ENCODE measurements at regions not wholly inside any gene's neighbourhood (a gene's known extent, or its start where the extent isn't known, plus 50 kb on each side); places are given as distances from the start of the nearest gene placed in this dataset.

DNA sequence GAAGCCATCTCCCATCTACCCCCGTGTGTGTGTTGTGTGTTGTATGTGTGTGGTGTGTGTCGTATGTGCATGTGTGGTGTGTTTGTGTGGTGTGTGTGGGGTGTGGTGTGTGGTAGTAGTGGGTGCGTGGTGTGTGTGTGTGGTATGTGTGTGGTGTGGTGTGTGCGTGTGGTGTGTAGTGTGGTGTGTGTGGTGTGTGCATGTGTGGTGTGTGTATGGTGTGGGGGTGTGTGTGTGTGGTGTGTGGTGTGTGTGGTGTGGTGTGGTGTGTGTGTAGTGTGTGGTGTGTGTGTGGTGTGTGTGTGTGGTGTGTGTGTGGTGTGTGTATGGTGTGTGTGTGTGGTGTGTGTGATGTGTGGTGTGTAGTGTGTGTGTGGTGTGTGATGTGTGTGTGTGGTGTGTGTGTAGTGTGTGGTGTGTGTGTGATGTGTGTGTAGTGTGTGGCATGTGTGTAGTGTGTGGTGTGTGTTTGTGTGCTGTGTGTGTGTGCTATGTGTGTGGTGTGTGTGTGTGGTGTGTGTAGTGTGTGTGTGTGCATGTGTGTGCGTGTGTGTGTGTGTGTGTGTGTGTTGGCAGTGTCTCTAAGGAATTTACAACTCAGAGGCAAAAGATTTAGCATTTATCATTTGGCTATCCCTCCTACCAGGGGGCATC is 156.3 kb upstream of the TMEM108 start:
- H3K36me3 Mint-ChIP-seq, result no peaks in the 10 kb centered on the region
- POLR2A ChIA-PET, result no interaction called here

DNA sequence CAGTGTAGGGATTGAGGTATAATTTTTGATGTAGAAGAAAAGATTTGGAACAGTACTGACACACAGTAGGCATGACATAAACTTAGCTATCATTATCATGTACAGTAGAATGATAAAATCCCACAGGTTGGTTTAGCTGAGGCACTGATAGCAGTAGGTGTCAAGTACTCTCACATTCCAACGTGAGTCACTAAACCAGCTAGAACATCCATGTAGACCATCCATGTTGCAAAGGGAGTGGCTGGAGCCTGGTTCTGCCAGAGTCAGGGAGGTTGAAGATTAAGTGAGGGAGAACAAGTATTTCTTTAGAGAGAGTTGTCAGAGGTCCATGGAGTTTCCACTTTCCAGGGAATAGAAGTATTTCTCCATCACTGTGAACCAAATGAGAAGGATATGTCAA is 157.2 kb upstream of the TMEM108 start:
- H3K36me3 Mint-ChIP-seq, result peaks cover 0 to 2% (median 0%) of the 10 kb centered on the region in 3 donors
- no peaks in the 10 kb centered on the region for H3K9me3 ChIP-seq (ENCODE audit: low read length)

More for the DNA sequence above, 156.3 kb upstream of the TMEM108 start:
- no peak overlapping the region for H3K27ac Mint-ChIP-seq
- no peak overlapping the region for H3K4me3 Mint-ChIP-seq
- peaks cover 4% of the 10 kb centered on the region in 2 donors for H3K27me3 Mint-ChIP-seq
- CTCF ChIA-PET, result no interaction called here
- Histone ChIP-seq H3K27me3 (ENCODE audit: insufficient read depth, low read length, poor library complexity, severe bottlenecking) (no peaks in the 10 kb centered on the region), H3K9me3 (ENCODE audit: low read length) (no peaks in the 10 kb centered on the region), H3K27ac (ENCODE audit: low read depth, low read length) (no peak overlapping the region), H3K36me3 (ENCODE audit: insufficient read depth, low read length) (no peaks in the 10 kb centered on the region), H3K4me1 (ENCODE audit: insufficient read depth, low read length) (no peaks in the 10 kb centered on the region), H3K4me3 (ENCODE audit: low read length) (no peak overlapping the region)
- no peaks in the 10 kb centered on the region for H3K4me1 Mint-ChIP-seq
- peaks cover 0 to 3% (median 0%) of the 10 kb centered on the region in 5 donors for H3K9me3 Mint-ChIP-seq
- no peak for DNase-seq

DNA sequence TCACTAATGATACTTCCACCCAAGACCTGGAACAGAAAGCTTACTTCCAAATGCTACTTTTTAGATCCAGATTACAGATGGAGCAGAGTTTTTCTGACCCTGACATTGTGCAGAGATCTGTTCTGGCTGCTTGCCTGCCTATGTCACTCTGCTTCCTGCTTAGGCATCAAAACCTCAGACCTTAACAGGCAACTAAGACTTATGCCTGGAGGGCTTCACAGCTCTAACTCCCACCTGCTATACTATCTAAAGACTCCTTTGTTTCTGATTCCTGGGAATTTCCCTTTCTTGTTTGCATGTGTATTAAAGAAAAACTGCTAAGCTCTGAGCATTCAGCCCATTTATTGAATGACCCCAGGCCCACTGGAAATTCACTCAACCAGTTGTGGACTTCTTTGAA is 157.4 kb upstream of the NPHP3 start:
- Mint-ChIP-seq H3K36me3 (peaks cover 0 to 2% (median 0%) of the 10 kb centered on the region in 3 donors), H3K9me3 (peaks cover 0 to 3% (median 0%) of the 10 kb centered on the region in 5 donors), H3K4me3 (no peak overlapping the region), H3K27me3 (peaks cover 2 to 4% of the 10 kb centered on the region in 2 donors), H3K27ac (no peak overlapping the region), H3K4me1 (no peaks in the 10 kb centered on the region)
- Histone ChIP-seq H3K27ac (ENCODE audit: low read depth, low read length) (no peak overlapping the region), H3K27me3 (ENCODE audit: insufficient read depth, low read length, poor library complexity, severe bottlenecking) (no peaks in the 10 kb centered on the region), H3K36me3 (ENCODE audit: insufficient read depth, low read length) (no peaks in the 10 kb centered on the region), H3K4me3 (ENCODE audit: low read length) (no peak overlapping the region), H3K9me3 (ENCODE audit: low read length) (no peaks in the 10 kb centered on the region), H3K4me1 (ENCODE audit: insufficient read depth, low read length) (no peaks in the 10 kb centered on the region)
- ChIA-PET CTCF (no interaction called here), POLR2A (no interaction called here)
- DNase-seq, result no peak

More for the DNA sequence above, 157.2 kb upstream of the TMEM108 start:
- ChIA-PET CTCF (no interaction called here), POLR2A (no interaction called here)
- Histone ChIP-seq H3K36me3 (ENCODE audit: insufficient read depth, low read length) (no peaks in the 10 kb centered on the region), H3K27ac (ENCODE audit: low read depth, low read length) (no peak overlapping the region), H3K4me3 (ENCODE audit: low read length) (no peak overlapping the region), H3K27me3 (ENCODE audit: insufficient read depth, low read length, poor library complexity, severe bottlenecking) (no peaks in the 10 kb centered on the region), H3K4me1 (ENCODE audit: insufficient read depth, low read length) (no peaks in the 10 kb centered on the region)
- H3K9me3 Mint-ChIP-seq, result peaks cover 0 to 3% (median 0%) of the 10 kb centered on the region in 5 donors
- H3K4me1 Mint-ChIP-seq, result no peaks in the 10 kb centered on the region
- peaks cover 2 to 4% of the 10 kb centered on the region in 2 donors for H3K27me3 Mint-ChIP-seq
- no peak overlapping the region for H3K4me3 Mint-ChIP-seq
- DNase-seq, result no peak
- H3K27ac Mint-ChIP-seq, result no peak overlapping the region

DNA sequence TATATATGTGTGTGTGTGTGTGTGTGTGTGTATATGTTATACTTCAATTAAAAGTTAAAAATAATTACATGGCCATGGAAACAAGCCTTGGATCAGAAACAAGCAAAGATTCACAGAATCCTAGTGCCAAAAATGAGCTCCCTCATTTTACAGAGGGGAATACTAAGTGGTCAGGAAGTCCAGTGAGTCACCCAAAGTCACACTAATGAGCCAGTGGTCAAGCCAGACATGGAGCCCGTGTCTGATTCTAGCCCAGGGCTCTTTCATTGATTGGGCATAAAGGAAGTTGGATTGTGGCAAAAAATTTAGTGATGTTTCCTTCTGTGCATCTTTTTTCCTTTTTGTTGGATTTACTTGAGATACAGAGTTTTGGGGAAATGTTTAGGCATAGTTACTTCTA is 152.5 kb upstream of the NPHP3 start:
- ChIA-PET CTCF (no interaction called here), POLR2A (no interaction called here)
- Histone ChIP-seq H3K4me3 (ENCODE audit: low read length) (no peak overlapping the region), H3K27ac (ENCODE audit: low read depth, low read length) (no peak overlapping the region), H3K9me3 (ENCODE audit: low read length) (no peaks in the 10 kb centered on the region), H3K36me3 (ENCODE audit: insufficient read depth, low read length) (no peaks in the 10 kb centered on the region), H3K27me3 (ENCODE audit: insufficient read depth, low read length, poor library complexity, severe bottlenecking) (no peaks in the 10 kb centered on the region), H3K4me1 (ENCODE audit: insufficient read depth, low read length) (no peaks in the 10 kb centered on the region)
- peak overlapping the region in 1 of 8 donors; percentile 12 for H3K27ac Mint-ChIP-seq
- DNase-seq, result no peak
- H3K9me3 Mint-ChIP-seq, result peaks cover 0 to 3% (median 0%) of the 10 kb centered on the region in 5 donors
- no peaks in the 10 kb centered on the region for H3K4me1 Mint-ChIP-seq
- peaks cover 0 to 2% (median 0%) of the 10 kb centered on the region in 3 donors for H3K36me3 Mint-ChIP-seq
- peaks cover 2 to 13% of the 10 kb centered on the region in 2 donors for H3K27me3 Mint-ChIP-seq
- no peak overlapping the region for H3K4me3 Mint-ChIP-seq

DNA sequence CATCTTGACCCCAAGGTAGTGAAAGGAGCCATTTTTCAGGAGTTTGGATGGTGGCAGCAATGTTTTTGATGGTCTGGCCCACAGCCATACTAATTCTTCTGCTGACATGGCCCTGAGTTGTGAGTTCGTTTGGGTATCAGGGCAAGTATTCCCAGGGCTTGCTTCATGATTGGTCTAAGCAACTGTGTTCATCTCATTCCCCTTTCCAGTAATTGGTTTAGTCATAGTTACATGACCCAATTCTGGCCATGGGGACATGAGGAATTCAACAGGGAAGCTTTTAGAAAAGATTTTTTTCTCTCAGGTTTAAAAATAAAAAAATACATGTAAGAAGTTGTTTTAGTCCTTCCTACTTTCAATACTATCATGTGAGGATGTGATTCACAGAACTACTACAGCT is 150.5 kb upstream of the NPHP3 start:
- H3K36me3 Mint-ChIP-seq, result peaks cover 0 to 2% (median 0%) of the 10 kb centered on the region in 3 donors
- ChIA-PET CTCF (no interaction called here), POLR2A (no interaction called here)
- peaks cover 4 to 19% of the 10 kb centered on the region in 2 donors for H3K27me3 Mint-ChIP-seq
- no peaks in the 10 kb centered on the region for H3K9me3 ChIP-seq (ENCODE audit: low read length)
- no peaks in the 10 kb centered on the region for H3K36me3 ChIP-seq (ENCODE audit: insufficient read depth, low read length)
- no peak overlapping the region for H3K27ac ChIP-seq (ENCODE audit: low read depth, low read length)
- H3K4me3 ChIP-seq (ENCODE audit: low read length), result no peak overlapping the region
- H3K27ac Mint-ChIP-seq, result no peak overlapping the region
- DNase-seq, result no peak
- no peak overlapping the region for H3K4me3 Mint-ChIP-seq
- no peaks in the 10 kb centered on the region for H3K9me3 Mint-ChIP-seq
- H3K4me1 Mint-ChIP-seq, result no peaks in the 10 kb centered on the region
- no peaks in the 10 kb centered on the region for H3K4me1 ChIP-seq (ENCODE audit: insufficient read depth, low read length)
- H3K27me3 ChIP-seq (ENCODE audit: insufficient read depth, low read length, poor library complexity, severe bottlenecking), result no peaks in the 10 kb centered on the region

DNA sequence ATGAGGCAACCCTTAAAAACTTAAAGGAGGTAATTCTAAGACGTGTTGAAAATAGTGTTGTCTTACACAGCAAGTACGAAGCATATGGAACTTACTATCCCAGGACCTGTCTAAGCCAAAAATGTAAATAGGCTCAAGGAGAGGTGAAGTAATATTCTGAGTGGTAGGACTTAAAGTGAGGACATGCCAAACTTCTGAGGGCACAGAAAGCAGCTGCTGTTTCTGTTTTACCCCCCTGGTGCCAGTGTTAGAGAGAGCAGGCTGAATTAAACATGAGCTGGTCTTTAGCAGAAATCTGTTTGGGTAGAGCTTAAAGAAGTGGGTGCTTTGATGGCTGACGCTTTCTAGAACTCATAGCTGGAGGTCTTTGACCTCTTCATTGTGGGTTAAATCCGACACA is 149.7 kb upstream of the NPHP3 start:
- no peak overlapping the region for H3K27ac Mint-ChIP-seq
- Histone ChIP-seq H3K27me3 (ENCODE audit: insufficient read depth, low read length, poor library complexity, severe bottlenecking) (no peaks in the 10 kb centered on the region), H3K4me3 (ENCODE audit: low read length) (no peak overlapping the region), H3K4me1 (ENCODE audit: insufficient read depth, low read length) (no peaks in the 10 kb centered on the region), H3K36me3 (ENCODE audit: insufficient read depth, low read length) (no peaks in the 10 kb centered on the region), H3K27ac (ENCODE audit: low read depth, low read length) (no peak overlapping the region), H3K9me3 (ENCODE audit: low read length) (no peaks in the 10 kb centered on the region)
- H3K36me3 Mint-ChIP-seq, result peaks cover 0 to 2% (median 0%) of the 10 kb centered on the region in 3 donors
- DNase-seq, result no peak
- no peaks in the 10 kb centered on the region for H3K4me1 Mint-ChIP-seq
- CTCF ChIA-PET, result no interaction called here
- no peaks in the 10 kb centered on the region for H3K9me3 Mint-ChIP-seq
- no peak overlapping the region for H3K4me3 Mint-ChIP-seq
- H3K27me3 Mint-ChIP-seq, result peaks cover 4 to 19% of the 10 kb centered on the region in 2 donors
- POLR2A ChIA-PET, result no interaction called here

DNA sequence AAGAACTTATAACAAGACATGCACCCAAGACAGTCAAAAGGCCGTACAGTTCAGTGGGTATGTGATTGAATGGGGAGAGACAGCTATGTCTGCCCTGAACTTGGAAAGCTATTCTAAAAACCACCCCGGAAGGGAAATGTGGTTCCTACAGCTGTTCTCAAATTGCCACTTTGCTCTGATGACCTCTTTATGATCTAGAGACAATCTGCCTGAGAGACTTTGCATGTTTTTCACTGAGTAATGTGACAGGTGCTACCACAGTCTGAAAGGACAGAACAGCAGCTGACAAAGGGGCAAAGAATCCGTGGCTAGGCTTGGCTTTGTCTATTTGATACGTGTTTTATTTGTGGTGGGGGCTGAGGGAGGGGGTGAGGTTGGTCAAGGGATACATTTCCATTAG is 148.3 kb upstream of the NPHP3 start:
- no peaks in the 10 kb centered on the region for H3K27me3 ChIP-seq (ENCODE audit: insufficient read depth, low read length, poor library complexity, severe bottlenecking)
- ChIA-PET POLR2A (no interaction called here), CTCF (no interaction called here)
- no peaks in the 10 kb centered on the region for H3K9me3 Mint-ChIP-seq
- no peak overlapping the region for H3K27ac Mint-ChIP-seq
- H3K36me3 ChIP-seq (ENCODE audit: insufficient read depth, low read length), result no peaks in the 10 kb centered on the region
- no peak overlapping the region for H3K27ac ChIP-seq (ENCODE audit: low read depth, low read length)
- H3K4me1 ChIP-seq (ENCODE audit: insufficient read depth, low read length), result no peaks in the 10 kb centered on the region
- no peak for DNase-seq
- H3K4me3 Mint-ChIP-seq, result no peak overlapping the region
- H3K27me3 Mint-ChIP-seq, result peaks cover 4 to 19% of the 10 kb centered on the region in 2 donors
- H3K4me1 Mint-ChIP-seq, result no peaks in the 10 kb centered on the region
- no peak overlapping the region for H3K4me3 ChIP-seq (ENCODE audit: low read length)
- no peaks in the 10 kb centered on the region for H3K36me3 Mint-ChIP-seq
- no peaks in the 10 kb centered on the region for H3K9me3 ChIP-seq (ENCODE audit: low read length)

DNA sequence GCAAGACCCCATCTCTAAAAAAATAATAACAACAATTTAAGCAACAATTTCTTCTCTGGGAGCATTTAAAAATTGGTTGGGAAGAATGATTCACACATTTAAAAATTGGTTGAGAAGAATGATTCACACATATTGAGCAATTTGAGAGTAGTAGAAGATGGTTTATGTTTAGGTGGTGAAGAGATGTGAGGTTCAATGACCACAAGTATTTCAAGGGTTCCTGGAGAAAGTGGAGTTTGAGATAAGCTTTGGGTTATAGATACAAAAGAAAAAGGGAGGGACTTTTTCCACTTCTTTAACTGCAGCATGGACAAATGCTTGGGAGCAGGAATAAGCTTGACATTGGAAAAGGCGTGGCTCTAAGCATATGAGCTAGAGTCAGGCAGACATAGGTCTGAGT is 145.7 kb upstream of the NPHP3 start:
- no peak overlapping the region for H3K4me3 Mint-ChIP-seq
- no peaks in the 10 kb centered on the region for H3K36me3 Mint-ChIP-seq
- Histone ChIP-seq H3K27me3 (ENCODE audit: insufficient read depth, low read length, poor library complexity, severe bottlenecking) (no peaks in the 10 kb centered on the region), H3K27ac (ENCODE audit: low read depth, low read length) (no peak overlapping the region), H3K4me3 (ENCODE audit: low read length) (no peak overlapping the region), H3K36me3 (ENCODE audit: insufficient read depth, low read length) (no peaks in the 10 kb centered on the region), H3K4me1 (ENCODE audit: insufficient read depth, low read length) (no peaks in the 10 kb centered on the region), H3K9me3 (ENCODE audit: low read length) (no peaks in the 10 kb centered on the region)
- H3K27ac Mint-ChIP-seq, result no peak overlapping the region
- H3K27me3 Mint-ChIP-seq, result peaks cover 4 to 15% of the 10 kb centered on the region in 2 donors
- peaks cover 0 to 2% (median 0%) of the 10 kb centered on the region in 5 donors for H3K9me3 Mint-ChIP-seq
- no peak for DNase-seq
- POLR2A ChIA-PET, result no interaction called here
- CTCF ChIA-PET, result no interaction called here
- no peaks in the 10 kb centered on the region for H3K4me1 Mint-ChIP-seq

Data from CD8-positive, alpha-beta memory T cell (primary cell).